ENCODE measurements at regions not wholly inside any gene's neighbourhood (a gene's known extent, or its start where the extent isn't known, plus 50 kb on each side); places are given as distances from the start of the nearest gene placed in this dataset.

DNA sequence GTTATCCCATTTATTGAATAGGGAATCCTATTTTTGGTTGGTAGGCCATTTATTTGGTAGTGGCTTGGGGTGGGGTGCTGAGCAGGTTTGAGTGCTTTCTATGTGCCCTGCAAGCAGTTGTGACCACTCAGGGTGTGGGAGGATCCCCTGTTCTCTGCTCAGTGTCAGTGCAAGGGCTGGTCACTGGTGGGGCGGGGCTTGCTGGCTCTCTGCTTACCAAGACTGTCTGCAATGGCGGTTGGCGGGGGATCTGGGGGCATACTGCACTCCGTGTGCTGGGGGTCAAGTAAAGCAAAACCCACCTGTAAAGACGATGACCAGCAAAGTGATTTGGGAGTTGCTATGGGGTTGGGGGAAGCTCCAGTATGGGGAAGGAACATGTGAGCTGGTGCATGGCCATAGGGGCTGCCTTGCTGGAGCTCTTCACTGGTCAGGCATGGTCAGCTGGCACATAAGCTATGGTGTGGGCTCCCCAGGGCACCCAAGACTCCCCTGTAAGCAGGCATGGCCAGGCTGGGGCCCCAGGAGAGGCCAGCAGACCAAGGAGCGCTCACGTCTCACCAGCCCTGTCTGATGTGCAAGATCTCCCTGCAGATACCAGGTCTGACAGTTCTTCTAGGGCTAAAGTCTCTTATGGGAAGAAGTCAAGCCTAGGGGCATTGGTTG lies 83.0 kb upstream of the GRXCR1 start:
- Histone ChIP-seq H3K27me3 (ENCODE audit: control insufficient read depth, insufficient read depth, low read length) (no peaks in the 10 kb centered on the region), H3K9ac (ENCODE audit: low read length in 3 of 3) (no peak overlapping the region), H3K4me1 (ENCODE audit: control insufficient read depth in 2 of 3, insufficient read depth in 2 of 3, low read depth in 1 of 3, low read length in 3 of 3) (no peaks in the 10 kb centered on the region), H3K9me3 (ENCODE audit: control insufficient read depth in 2 of 3, insufficient read depth in 1 of 3, low read length in 3 of 3) (no peaks in the 10 kb centered on the region), H3K27ac (ENCODE audit: low read depth in 2 of 2, low read length in 2 of 2) (no peak overlapping the region), H3K4me3 (ENCODE audit: low read length in 3 of 3) (no peak overlapping the region), H3K36me3 (ENCODE audit: control insufficient read depth in 2 of 3, insufficient read depth in 3 of 3, low read length in 3 of 3) (no peaks in the 10 kb centered on the region)
- FAIRE-seq (no peak), DNase-seq (no peak)
- TF ChIP-seq, protein P1, sequence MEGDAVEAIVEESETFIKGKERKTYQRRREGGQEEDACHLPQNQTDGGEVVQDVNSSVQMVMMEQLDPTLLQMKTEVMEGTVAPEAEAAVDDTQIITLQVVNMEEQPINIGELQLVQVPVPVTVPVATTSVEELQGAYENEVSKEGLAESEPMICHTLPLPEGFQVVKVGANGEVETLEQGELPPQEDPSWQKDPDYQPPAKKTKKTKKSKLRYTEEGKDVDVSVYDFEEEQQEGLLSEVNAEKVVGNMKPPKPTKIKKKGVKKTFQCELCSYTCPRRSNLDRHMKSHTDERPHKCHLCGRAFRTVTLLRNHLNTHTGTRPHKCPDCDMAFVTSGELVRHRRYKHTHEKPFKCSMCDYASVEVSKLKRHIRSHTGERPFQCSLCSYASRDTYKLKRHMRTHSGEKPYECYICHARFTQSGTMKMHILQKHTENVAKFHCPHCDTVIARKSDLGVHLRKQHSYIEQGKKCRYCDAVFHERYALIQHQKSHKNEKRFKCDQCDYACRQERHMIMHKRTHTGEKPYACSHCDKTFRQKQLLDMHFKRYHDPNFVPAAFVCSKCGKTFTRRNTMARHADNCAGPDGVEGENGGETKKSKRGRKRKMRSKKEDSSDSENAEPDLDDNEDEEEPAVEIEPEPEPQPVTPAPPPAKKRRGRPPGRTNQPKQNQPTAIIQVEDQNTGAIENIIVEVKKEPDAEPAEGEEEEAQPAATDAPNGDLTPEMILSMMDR (IDR thresholded peaks at IDR 0.05; ENCODE audit: borderline replicate concordance, extremely low read depth, insufficient read depth) = no peak
- intact Hi-C loops (cut with DNase I) = no loop called here

DNA sequence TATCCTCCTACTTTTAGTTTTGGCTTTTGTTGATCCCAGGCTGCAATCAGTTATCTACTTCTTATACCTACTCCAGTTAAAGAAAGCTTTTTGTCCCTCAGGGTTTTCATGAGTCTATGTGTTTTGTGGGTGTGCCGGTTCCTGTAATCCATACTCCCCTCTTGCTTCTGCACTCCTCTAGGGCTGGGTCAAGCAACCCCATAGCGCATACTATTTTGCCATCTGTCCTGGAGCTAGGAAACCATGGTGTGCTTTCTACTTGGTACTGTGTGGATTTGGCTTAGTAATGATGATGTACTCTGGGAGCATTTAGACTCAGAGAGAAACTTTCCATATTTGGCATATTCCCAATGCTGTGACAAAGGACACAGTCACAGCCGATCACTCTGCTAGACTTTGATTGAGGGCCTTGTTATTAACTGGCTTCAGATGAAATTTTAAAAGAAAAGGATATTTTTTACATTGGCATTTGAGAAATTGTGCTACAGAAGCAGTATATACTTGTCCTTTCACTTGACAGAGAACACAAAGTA lies 86.1 kb upstream of the GRXCR1 start:
- TF ChIP-seq, protein P1 (IDR thresholded peaks at IDR 0.05; ENCODE audit: borderline replicate concordance, extremely low read depth, insufficient read depth) = no peak
- H3K36me3 ChIP-seq (ENCODE audit: control insufficient read depth in 2 of 3, insufficient read depth in 3 of 3, low read length in 3 of 3) = no peaks in the 10 kb centered on the region
- H3K4me3 ChIP-seq (ENCODE audit: low read length in 3 of 3) = no peak overlapping the region
- no peak overlapping the region for H3K27ac ChIP-seq (ENCODE audit: low read depth in 2 of 2, low read length in 2 of 2)
- no peaks in the 10 kb centered on the region for H3K4me1 ChIP-seq (ENCODE audit: control insufficient read depth in 2 of 3, insufficient read depth in 2 of 3, low read depth in 1 of 3, low read length in 3 of 3)
- no peak overlapping the region for H3K9ac ChIP-seq (ENCODE audit: low read length in 3 of 3)
- no peaks in the 10 kb centered on the region for H3K9me3 ChIP-seq (ENCODE audit: control insufficient read depth in 2 of 3, insufficient read depth in 1 of 3, low read length in 3 of 3)
- intact Hi-C loops (cut with DNase I) = no loop called here
- DNase-seq (no peak), FAIRE-seq (no peak)
- no peaks in the 10 kb centered on the region for H3K27me3 ChIP-seq (ENCODE audit: control insufficient read depth, insufficient read depth, low read length)

DNA sequence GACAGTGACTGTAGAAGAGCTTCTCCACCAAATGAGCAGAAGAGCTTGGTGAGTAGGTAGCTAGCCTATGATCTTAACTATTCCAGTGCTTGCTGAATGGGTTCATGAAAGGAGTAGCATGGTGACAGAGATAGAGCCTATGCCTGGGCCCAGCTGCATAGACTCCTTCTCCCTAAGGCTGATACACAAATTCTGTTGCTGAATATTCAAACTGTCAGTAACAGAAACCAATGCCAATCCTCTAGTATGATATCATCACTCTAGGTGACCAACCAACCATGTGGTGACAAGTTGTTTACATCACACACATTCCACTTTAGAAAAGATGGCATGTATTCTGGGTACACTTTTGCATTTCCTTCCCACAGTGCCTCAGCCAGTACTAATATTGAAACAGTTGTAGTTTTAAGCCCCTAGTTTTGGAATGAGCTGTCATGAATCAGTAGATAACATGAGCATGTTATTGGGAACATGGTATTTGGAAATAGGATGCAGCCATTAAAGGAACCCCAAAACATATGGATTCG lies 103.4 kb upstream of the GRXCR1 start:
- intact Hi-C loops (cut with DNase I) = no loop called here
- no peak overlapping the region for H3K4me3 ChIP-seq (ENCODE audit: low read length in 3 of 3)
- no peak for FAIRE-seq

More for the DNA sequence above, 103.4 kb upstream of the GRXCR1 start:
- TF ChIP-seq, protein P1 (IDR thresholded peaks at IDR 0.05; ENCODE audit: borderline replicate concordance, extremely low read depth, insufficient read depth) = no peak
- no peaks in the 10 kb centered on the region for H3K4me1 ChIP-seq (ENCODE audit: control insufficient read depth in 2 of 3, insufficient read depth in 2 of 3, low read depth in 1 of 3, low read length in 3 of 3)
- H3K9me3 ChIP-seq (ENCODE audit: control insufficient read depth in 2 of 3, insufficient read depth in 1 of 3, low read length in 3 of 3) = no peaks in the 10 kb centered on the region
- DNase-seq = no peak
- no peaks in the 10 kb centered on the region for H3K36me3 ChIP-seq (ENCODE audit: control insufficient read depth in 2 of 3, insufficient read depth in 3 of 3, low read length in 3 of 3)
- no peak overlapping the region for H3K27ac ChIP-seq (ENCODE audit: low read depth in 2 of 2, low read length in 2 of 2)
- H3K9ac ChIP-seq (ENCODE audit: low read length in 3 of 3) = no peak overlapping the region
- no peaks in the 10 kb centered on the region for H3K27me3 ChIP-seq (ENCODE audit: control insufficient read depth, insufficient read depth, low read length)

Measured in kidney (tissue), 13 donors.